ENCODE measurements at regions not wholly inside any gene's neighbourhood (a gene's known extent, or its start where the extent isn't known, plus 50 kb on each side); places are given as distances from the start of the nearest gene placed in this dataset.

- no peaks in the 10 kb centered on the region for H3K4me1 Mint-ChIP-seq
- CTCF ChIA-PET (ENCODE audit: partially characterized antibody), result no interaction called here
These were observed 171.0 kb upstream of the NECTIN3 start for GRCh38 chr3:110900576-110900975.

GRCh38 chr3:110901536-110901935 lies 170.1 kb upstream of the NECTIN3 start:
- Histone ChIP-seq H3K4me3 (ENCODE audit: low read length in 2 of 2) (no peak overlapping the region), H3K4me1 (ENCODE audit: insufficient read depth, low read length) (no peaks in the 10 kb centered on the region), H3K36me3 (ENCODE audit: insufficient read depth, low read length) (no peaks in the 10 kb centered on the region), H3K9me3 (ENCODE audit: control insufficient read depth in 1 of 2, low read length in 2 of 2) (no peaks in the 10 kb centered on the region), H3K27ac (ENCODE audit: low read depth, low read length) (no peak overlapping the region), H3K27me3 (ENCODE audit: insufficient read depth, low read length) (no peaks in the 10 kb centered on the region)
- no peaks in the 10 kb centered on the region for H3K27me3 Mint-ChIP-seq
- ChIA-PET CTCF (ENCODE audit: partially characterized antibody) (no interaction called here), POLR2A (ENCODE audit: partially characterized antibody) (no interaction called here)
- intact Hi-C loops (cut with micrococcal nuclease), result no loop called here
- no peaks in the 10 kb centered on the region for H3K4me1 Mint-ChIP-seq
- no peaks in the 10 kb centered on the region for H3K9me3 Mint-ChIP-seq
- H3K36me3 Mint-ChIP-seq, result no peaks in the 10 kb centered on the region
- no peak for DNase-seq
- no peak overlapping the region for H3K4me3 Mint-ChIP-seq
- no peak overlapping the region for H3K27ac Mint-ChIP-seq

More at GRCh38 chr3:110900576-110900975, 171.0 kb upstream of the NECTIN3 start:
- H3K27me3 Mint-ChIP-seq, result no peaks in the 10 kb centered on the region
- no peaks in the 10 kb centered on the region for H3K9me3 ChIP-seq (ENCODE audit: control insufficient read depth in 1 of 2, low read length in 2 of 2)
- no peaks in the 10 kb centered on the region for H3K36me3 Mint-ChIP-seq
- no peaks in the 10 kb centered on the region for H3K9me3 Mint-ChIP-seq
- no peak overlapping the region for H3K4me3 Mint-ChIP-seq
- H3K4me3 ChIP-seq (ENCODE audit: low read length in 2 of 2), result no peak overlapping the region
- H3K4me1 ChIP-seq (ENCODE audit: insufficient read depth, low read length), result no peaks in the 10 kb centered on the region
- H3K27ac ChIP-seq (ENCODE audit: low read depth, low read length), result no peak overlapping the region
- POLR2A ChIA-PET (ENCODE audit: partially characterized antibody), result no interaction called here
- DNase-seq, result no peak
- no peak overlapping the region for H3K27ac Mint-ChIP-seq
- no peaks in the 10 kb centered on the region for H3K27me3 ChIP-seq (ENCODE audit: insufficient read depth, low read length)
- intact Hi-C loops (cut with micrococcal nuclease), result no loop called here
- no peaks in the 10 kb centered on the region for H3K36me3 ChIP-seq (ENCODE audit: insufficient read depth, low read length)

- no peaks in the 10 kb centered on the region for H3K36me3 Mint-ChIP-seq
- Histone ChIP-seq H3K9me3 (ENCODE audit: control insufficient read depth in 1 of 2, low read length in 2 of 2) (no peaks in the 10 kb centered on the region), H3K4me1 (ENCODE audit: insufficient read depth, low read length) (no peaks in the 10 kb centered on the region), H3K27ac (ENCODE audit: low read depth, low read length) (no peak overlapping the region), H3K4me3 (ENCODE audit: low read length in 2 of 2) (no peak overlapping the region), H3K36me3 (ENCODE audit: insufficient read depth, low read length) (no peaks in the 10 kb centered on the region), H3K27me3 (ENCODE audit: insufficient read depth, low read length) (no peaks in the 10 kb centered on the region)
- H3K27me3 Mint-ChIP-seq, result no peaks in the 10 kb centered on the region
- no peaks in the 10 kb centered on the region for H3K4me1 Mint-ChIP-seq
- POLR2A ChIA-PET (ENCODE audit: partially characterized antibody), result no interaction called here
- intact Hi-C loops (cut with micrococcal nuclease), result no loop called here
- CTCF ChIA-PET (ENCODE audit: partially characterized antibody), result no interaction called here
- no peak overlapping the region for H3K27ac Mint-ChIP-seq
- no peaks in the 10 kb centered on the region for H3K9me3 Mint-ChIP-seq
- DNase-seq, result no peak
- H3K4me3 Mint-ChIP-seq, result no peak overlapping the region
These were observed 169.0 kb upstream of the NECTIN3 start for GRCh38 chr3:110902453-110903085.

GRCh38 chr3:110903771-110904519 lies 167.7 kb upstream of the NECTIN3 start:
- Histone ChIP-seq H3K4me1 (ENCODE audit: insufficient read depth, low read length) (no peaks in the 10 kb centered on the region), H3K4me3 (ENCODE audit: low read length in 2 of 2) (no peak overlapping the region), H3K36me3 (ENCODE audit: insufficient read depth, low read length) (no peaks in the 10 kb centered on the region), H3K27ac (ENCODE audit: low read depth, low read length) (no peak overlapping the region), H3K27me3 (ENCODE audit: insufficient read depth, low read length) (no peaks in the 10 kb centered on the region), H3K9me3 (ENCODE audit: control insufficient read depth in 1 of 2, low read length in 2 of 2) (no peaks in the 10 kb centered on the region)
- no peak for DNase-seq
- ChIA-PET POLR2A (ENCODE audit: partially characterized antibody) (no interaction called here), CTCF (ENCODE audit: partially characterized antibody) (no interaction called here)
- Mint-ChIP-seq H3K27ac (no peak overlapping the region), H3K27me3 (peaks cover 2% of the 10 kb centered on the region in 2 donors), H3K4me1 (no peaks in the 10 kb centered on the region), H3K36me3 (no peaks in the 10 kb centered on the region), H3K4me3 (no peak overlapping the region), H3K9me3 (no peaks in the 10 kb centered on the region)
- intact Hi-C loops (cut with micrococcal nuclease), result no loop called here

GRCh38 chr3:110904520-110904890 lies 167.1 kb upstream of the NECTIN3 start:
- Mint-ChIP-seq H3K27ac (no peak overlapping the region), H3K4me1 (no peaks in the 10 kb centered on the region), H3K4me3 (no peak overlapping the region), H3K36me3 (no peaks in the 10 kb centered on the region), H3K27me3 (peaks cover 2 to 5% of the 10 kb centered on the region in 2 donors), H3K9me3 (no peaks in the 10 kb centered on the region)
- H3K9me3 ChIP-seq (ENCODE audit: control insufficient read depth in 1 of 2, low read length in 2 of 2), result no peaks in the 10 kb centered on the region
- H3K27me3 ChIP-seq (ENCODE audit: insufficient read depth, low read length), result no peaks in the 10 kb centered on the region
- CTCF ChIA-PET (ENCODE audit: partially characterized antibody), result no interaction called here
- H3K4me3 ChIP-seq (ENCODE audit: low read length in 2 of 2), result no peak overlapping the region
- H3K27ac ChIP-seq (ENCODE audit: low read depth, low read length), result no peak overlapping the region
- no peaks in the 10 kb centered on the region for H3K36me3 ChIP-seq (ENCODE audit: insufficient read depth, low read length)
- H3K4me1 ChIP-seq (ENCODE audit: insufficient read depth, low read length), result no peaks in the 10 kb centered on the region
- intact Hi-C loops (cut with micrococcal nuclease), result no loop called here
- POLR2A ChIA-PET (ENCODE audit: partially characterized antibody), result no interaction called here
- DNase-seq, result no peak

- no peaks in the 10 kb centered on the region for H3K36me3 ChIP-seq (ENCODE audit: insufficient read depth, low read length)
- intact Hi-C loops (cut with micrococcal nuclease), result no loop called here
- no peaks in the 10 kb centered on the region for H3K4me1 Mint-ChIP-seq
- no peaks in the 10 kb centered on the region for H3K4me1 ChIP-seq (ENCODE audit: insufficient read depth, low read length)
- CTCF ChIA-PET (ENCODE audit: partially characterized antibody), result no interaction called here
- peaks cover 2 to 5% of the 10 kb centered on the region in 2 donors for H3K27me3 Mint-ChIP-seq
- no peaks in the 10 kb centered on the region for H3K36me3 Mint-ChIP-seq
- H3K27me3 ChIP-seq (ENCODE audit: insufficient read depth, low read length), result no peaks in the 10 kb centered on the region
- DNase-seq, result no peak
- no peak overlapping the region for H3K27ac ChIP-seq (ENCODE audit: low read depth, low read length)
- H3K9me3 Mint-ChIP-seq, result no peaks in the 10 kb centered on the region
- no peak overlapping the region for H3K4me3 ChIP-seq (ENCODE audit: low read length in 2 of 2)
- H3K4me3 Mint-ChIP-seq, result no peak overlapping the region
- H3K27ac Mint-ChIP-seq, result no peak overlapping the region
- POLR2A ChIA-PET (ENCODE audit: partially characterized antibody), result no interaction called here
- H3K9me3 ChIP-seq (ENCODE audit: control insufficient read depth in 1 of 2, low read length in 2 of 2), result no peaks in the 10 kb centered on the region
These were observed 166.5 kb upstream of the NECTIN3 start for GRCh38 chr3:110905121-110905520.

GRCh38 chr3:110909839-110910238 lies 161.8 kb upstream of the NECTIN3 start:
- H3K9me3 Mint-ChIP-seq, result peaks cover 0 to 9% (median 0%) of the 10 kb centered on the region in 8 donors
- Histone ChIP-seq H3K27me3 (ENCODE audit: insufficient read depth, low read length) (no peaks in the 10 kb centered on the region), H3K27ac (ENCODE audit: low read depth, low read length) (no peak overlapping the region), H3K4me1 (ENCODE audit: insufficient read depth, low read length) (no peaks in the 10 kb centered on the region), H3K36me3 (ENCODE audit: insufficient read depth, low read length) (no peaks in the 10 kb centered on the region), H3K4me3 (ENCODE audit: low read length in 2 of 2) (no peak overlapping the region), H3K9me3 (ENCODE audit: control insufficient read depth in 1 of 2, low read length in 2 of 2) (no peaks in the 10 kb centered on the region)
- intact Hi-C loops (cut with micrococcal nuclease), result no loop called here
- no peak for DNase-seq
- no peak overlapping the region for H3K4me3 Mint-ChIP-seq
- no peak overlapping the region for H3K27ac Mint-ChIP-seq
- ChIA-PET CTCF (ENCODE audit: partially characterized antibody) (no interaction called here), POLR2A (ENCODE audit: partially characterized antibody) (no interaction called here)
- no peaks in the 10 kb centered on the region for H3K4me1 Mint-ChIP-seq
- H3K36me3 Mint-ChIP-seq, result no peaks in the 10 kb centered on the region
- H3K27me3 Mint-ChIP-seq, result peaks cover 2 to 5% of the 10 kb centered on the region in 2 donors

Measured in CD4-positive, alpha-beta memory T cell (primary cell).